Endodermal cell (in vitro differentiated cells): ENCODE measurements at regions not wholly inside any gene's neighbourhood (a gene's known extent, or its start where the extent isn't known, plus 50 kb on each side); places are given as distances from the start of the nearest gene placed in this dataset. TPM values are rescaled to one million over a fixed set of nuclear protein-coding genes. Genes with fewer than 3 reads are reported as not detected.

Source experiments
- DNase-seq: peaks from one replicate; pipeline ENCODE4 v3.0.0-alpha.2; 2017
- H3K27ac ChIP-seq: 2 replicates; pipeline ENCODE4 v1.5.1; 2013; ENCODE audit warnings: mild to moderate bottlenecking, low read depth, low read length, moderate library complexity
- H3K27me3 ChIP-seq: 2 replicates; pipeline ENCODE4 v1.6.1; 2013; ENCODE audit warnings: mild to moderate bottlenecking, low read length, moderate library complexity; ENCODE audit not compliant: insufficient read depth, control insufficient read depth, poor library complexity, severe bottlenecking
- H3K36me3 ChIP-seq: 2 replicates; pipeline ENCODE4 v1.7.0; 2013; ENCODE audit warnings: mild to moderate bottlenecking, low read length, moderate library complexity; ENCODE audit not compliant: control insufficient read depth, insufficient read depth
- H3K4me1 ChIP-seq: one replicate; pipeline ENCODE4 v1.7.0; 2013; ENCODE audit warnings: low read length; ENCODE audit not compliant: control insufficient read depth, insufficient read depth
- H3K4me3 ChIP-seq: 2 replicates; pipeline ENCODE4 v1.5.1; 2013; ENCODE audit warnings: mild to moderate bottlenecking, low read length, moderate library complexity
- H3K9ac ChIP-seq: 2 replicates; pipeline ENCODE4 v1.6.1; 2013; ENCODE audit warnings: mild to moderate bottlenecking, low read length, moderate library complexity; ENCODE audit not compliant: poor library complexity, severe bottlenecking; ENCODE audit errors: extremely low read depth
- H3K9me3 ChIP-seq: 2 replicates; pipeline ENCODE4 v1.6.1; 2013; ENCODE audit warnings: mild to moderate bottlenecking, low read length, moderate library complexity; ENCODE audit not compliant: control insufficient read depth
- H3K27ac Mint-ChIP-seq: 2 replicates; pipeline ENCODE4 v1.8.0; 2020; ENCODE audit warnings: mixed read lengths
- H3K27me3 Mint-ChIP-seq: 2 replicates; pipeline ENCODE4 v1.8.0; 2021; ENCODE audit warnings: mild to moderate bottlenecking, mixed read lengths; ENCODE audit not compliant: insufficient read depth
- H3K36me3 Mint-ChIP-seq: 2 replicates; pipeline ENCODE4 v1.8.0; 2020; ENCODE audit warnings: low read depth, mixed read lengths
- H3K4me1 Mint-ChIP-seq: 2 replicates; pipeline ENCODE4 v1.8.0; 2020; ENCODE audit warnings: mixed read lengths
- H3K4me3 Mint-ChIP-seq: 2 replicates; pipeline ENCODE4 v1.8.0; 2020; ENCODE audit warnings: mild to moderate bottlenecking, moderate library complexity, mixed read lengths
- H3K9me3 Mint-ChIP-seq: 2 replicates; pipeline ENCODE4 v1.8.0; 2020; ENCODE audit warnings: mild to moderate bottlenecking, mixed read lengths
- CTCF ChIP-seq: fragments of 200-600 bp; sonication (generic); conservative IDR thresholded peaks from 2 replicates; pipeline ENCODE4 v1.5.0; 2021; ENCODE audit warnings: antibody characterized with exemption, mild to moderate bottlenecking
- WGBS, 2 experiments: methylation state at CpG; one replicate each; pipeline versions ENCODE4 v1.1.5 to v1.1.7; 2013; ENCODE audit warnings: missing lambda C conversion rate in 2 of 2, mixed read lengths in 1 of 2; ENCODE audit not compliant: insufficient coverage in 1 of 2, insufficient read length in 1 of 2; 5-methylcytosine and 5-hydroxymethylcytosine counted together
- microRNA-seq: library from miRNA; unstranded; fragments of <30 nt; microRNA quantifications from one replicate; pipeline ENCODE4 v1.2.0, GENCODE V29; 2020; ENCODE audit warnings: borderline microRNAs expressed

GRCh38 chr14:106879241-106879640 lies 1352.9 kb downstream of the TMEM121 start:
- no peak for TF ChIP-seq CTCF
- no peak overlapping the region for H3K4me3 ChIP-seq
- no peak overlapping the region for H3K27ac ChIP-seq
- Mint-ChIP-seq H3K9me3 (peaks cover 82% of the 10 kb centered on the region), H3K27me3 (no peaks in the 10 kb centered on the region), H3K4me1 (no peaks in the 10 kb centered on the region), H3K27ac (no peak overlapping the region), H3K36me3 (peaks cover 2% of the 10 kb centered on the region), H3K4me3 (no peak overlapping the region)
- DNase-seq, result no peak
- no peak overlapping the region for H3K9ac ChIP-seq
- WGBS, 2 experiments, result 58 to 63% methylated on average over 7 to 8 of the region's 8 CpGs
- H3K36me3 ChIP-seq, result no peaks in the 10 kb centered on the region
- H3K9me3 ChIP-seq, result peaks cover 87% of the 10 kb centered on the region
- no peaks in the 10 kb centered on the region for H3K27me3 ChIP-seq
- H3K4me1 ChIP-seq, result no peaks in the 10 kb centered on the region

- peak; percentile 47 for TF ChIP-seq CTCF
- Histone ChIP-seq H3K4me3 (no peak overlapping the region), H3K27ac (no peak overlapping the region), H3K4me1 (no peaks in the 10 kb centered on the region), H3K9me3 (peaks cover 48% of the 10 kb centered on the region), H3K9ac (no peak overlapping the region), H3K36me3 (no peaks in the 10 kb centered on the region), H3K27me3 (no peaks in the 10 kb centered on the region)
- H3K4me3 Mint-ChIP-seq, result no peak overlapping the region
- no peaks in the 10 kb centered on the region for H3K4me1 Mint-ChIP-seq
- H3K9me3 Mint-ChIP-seq, result peaks cover 45% of the 10 kb centered on the region
- 91% methylated on average over 35 to 40 of the region's 44 CpGs for WGBS, 2 experiments
- H3K27ac Mint-ChIP-seq, result no peak overlapping the region
- H3K36me3 Mint-ChIP-seq, result peaks cover 2% of the 10 kb centered on the region
- peak; percentile 48 for DNase-seq
- H3K27me3 Mint-ChIP-seq, result no peaks in the 10 kb centered on the region
These were observed 1356.9 kb downstream of the TMEM121 start for GRCh38 chr14:106883218-106883692.

Small RNAs in the stretch of these regions (microRNA-seq; reads per million reads assigned to microRNA genes)
- gene MIR4507, result not detected
- not detected for gene MIR4537
- not detected for gene MIR4538
- gene MIR4539, result not detected
- gene MIR5195, result not detected
- not detected for gene MIR8071-1
- gene MIR8071-2, result not detected
